ENCODE measurements at regions not wholly inside any gene's neighbourhood (a gene's known extent, or its start where the extent isn't known, plus 50 kb on each side); places are given as distances from the start of the nearest gene placed in this dataset.
"Not testable (repeated sequence)": the region's sequence is repeated elsewhere in the genome, so short reads cannot be mapped to it uniquely, and the experiment has no call there.

GRCh38 chr12:4140581-4141301 lies 132.8 kb upstream of the CCND2 start:
- H3K4me2 ChIP-seq (replicated peaks; ENCODE audit: low read depth, low read length, poor library complexity, severe bottlenecking): no peak overlapping the region
- Mint-ChIP-seq H3K4me3 (no peak overlapping the region), H3K27ac (peak overlapping the region; percentile 37), H3K4me1 (peaks cover 63% of the 10 kb centered on the region), H3K27me3 (no peaks in the 10 kb centered on the region), H3K9me3 (ENCODE audit: insufficient read depth) (no peaks in the 10 kb centered on the region)
- H3K79me2 ChIP-seq (ENCODE audit: control insufficient read depth, insufficient read depth, low read length): peaks cover 4% of the 10 kb centered on the region
- POLR2A ChIA-PET: interaction anchor here (0.6 to 3.4 kb wide), 2 partner anchors 24 to 132 kb away, joined by 3 to 16 read pairs; partner anchors contain the start of gene CCND2
- no peak overlapping the region for H3K4me3 ChIP-seq (ENCODE audit: control extremely low read depth in 1 of 5, extremely low read depth in 1 of 5, insufficient read depth in 1 of 5, low read depth in 2 of 5, low read length in 4 of 5)
- H3K9ac ChIP-seq (ENCODE audit: low read length): no peak overlapping the region
- no peak for DNase-seq
- intact Hi-C loops (cut with micrococcal nuclease): no loop called here
- WGBS (ENCODE audit: insufficient coverage): 81% methylated on average over 6 of the region's 8 CpGs
- ATAC-seq (ENCODE audit: low read depth): no peak
- no peak overlapping the region for H3K27ac ChIP-seq (ENCODE audit: low read length in 2 of 2)
- H3K36me3 ChIP-seq (replicated peaks in 1 of 2; ENCODE audit: control extremely low read depth in 1 of 2, control insufficient read depth in 1 of 2, extremely low read depth in 1 of 2, insufficient read depth in 2 of 2, low read length in 1 of 2): no peaks in the 10 kb centered on the region
- H2AFZ ChIP-seq (ENCODE audit: insufficient read depth, low read depth, low read length, poor library complexity, severe bottlenecking): no peak overlapping the region
- H3K27me3 ChIP-seq (replicated peaks in 1 of 4; ENCODE audit: control extremely low read depth in 1 of 4, control insufficient read depth in 3 of 4, insufficient read depth in 4 of 4, low read length in 3 of 4): no peaks in the 10 kb centered on the region
- H3K4me1 ChIP-seq (ENCODE audit: control insufficient read depth in 2 of 2, insufficient read depth in 2 of 2, low read length in 2 of 2): peaks cover 44 to 64% of the 10 kb centered on the region in 2 donors
- no peaks in the 10 kb centered on the region for H4K20me1 ChIP-seq (ENCODE audit: control insufficient read depth, insufficient read depth, low read length, poor library complexity, severe bottlenecking)
- H3K9me3 ChIP-seq (ENCODE audit: control extremely low read depth in 1 of 3, control insufficient read depth in 2 of 3, insufficient read depth in 1 of 3, low read length in 2 of 3): peaks cover 0 to 1% (median 0%) of the 10 kb centered on the region in 3 donors
- TF ChIP-seq, protein P1, sequence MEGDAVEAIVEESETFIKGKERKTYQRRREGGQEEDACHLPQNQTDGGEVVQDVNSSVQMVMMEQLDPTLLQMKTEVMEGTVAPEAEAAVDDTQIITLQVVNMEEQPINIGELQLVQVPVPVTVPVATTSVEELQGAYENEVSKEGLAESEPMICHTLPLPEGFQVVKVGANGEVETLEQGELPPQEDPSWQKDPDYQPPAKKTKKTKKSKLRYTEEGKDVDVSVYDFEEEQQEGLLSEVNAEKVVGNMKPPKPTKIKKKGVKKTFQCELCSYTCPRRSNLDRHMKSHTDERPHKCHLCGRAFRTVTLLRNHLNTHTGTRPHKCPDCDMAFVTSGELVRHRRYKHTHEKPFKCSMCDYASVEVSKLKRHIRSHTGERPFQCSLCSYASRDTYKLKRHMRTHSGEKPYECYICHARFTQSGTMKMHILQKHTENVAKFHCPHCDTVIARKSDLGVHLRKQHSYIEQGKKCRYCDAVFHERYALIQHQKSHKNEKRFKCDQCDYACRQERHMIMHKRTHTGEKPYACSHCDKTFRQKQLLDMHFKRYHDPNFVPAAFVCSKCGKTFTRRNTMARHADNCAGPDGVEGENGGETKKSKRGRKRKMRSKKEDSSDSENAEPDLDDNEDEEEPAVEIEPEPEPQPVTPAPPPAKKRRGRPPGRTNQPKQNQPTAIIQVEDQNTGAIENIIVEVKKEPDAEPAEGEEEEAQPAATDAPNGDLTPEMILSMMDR (IDR thresholded peaks at IDR 0.05): no peak
- TF ChIP-seq EZH2 (IDR thresholded peaks at IDR 0.05; ENCODE audit: borderline replicate concordance, insufficient read depth, low read depth, low read length, poor library complexity, severe bottlenecking): no peak
- CTCF ChIA-PET: interaction anchor here (1.9 to 8.6 kb wide), 2 partner anchors 23 to 132 kb away, joined by 7 to 116 read pairs; partner anchors contain the start of gene CCND2

DNA sequence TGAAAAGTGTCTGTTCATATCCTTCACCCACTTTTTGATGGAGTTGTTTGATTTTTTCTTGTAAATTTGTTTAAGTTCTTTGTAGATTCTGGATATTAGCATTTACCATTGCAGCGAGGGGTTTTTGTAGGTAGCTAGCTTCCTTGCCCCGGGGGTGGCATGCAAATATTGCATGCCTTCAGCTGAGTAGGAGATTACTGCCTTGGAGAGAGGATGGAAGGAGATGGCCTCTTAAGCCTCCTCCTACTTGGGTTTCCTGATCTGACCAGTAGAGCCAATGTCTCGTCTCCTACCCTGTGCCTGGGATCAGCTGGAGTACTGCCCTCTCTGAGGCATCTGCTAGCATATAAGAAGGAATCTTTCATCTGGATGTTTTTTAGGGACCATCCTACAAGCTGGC lies 134.4 kb upstream of the CCND2 start:
- Histone ChIP-seq H3K79me2 (ENCODE audit: control insufficient read depth, insufficient read depth, low read length) (peaks cover 4% of the 10 kb centered on the region), H3K9me3 (ENCODE audit: control extremely low read depth in 1 of 3, control insufficient read depth in 2 of 3, insufficient read depth in 1 of 3, low read length in 2 of 3) (peaks cover 0 to 7% (median 0%) of the 10 kb centered on the region in 3 donors), H2AFZ (ENCODE audit: insufficient read depth, low read depth, low read length, poor library complexity, severe bottlenecking) (no peak overlapping the region), H3K27me3 (replicated peaks in 1 of 4; ENCODE audit: control extremely low read depth in 1 of 4, control insufficient read depth in 3 of 4, insufficient read depth in 4 of 4, low read length in 3 of 4) (no peaks in the 10 kb centered on the region), H3K27ac (ENCODE audit: low read length in 2 of 2) (no peak overlapping the region), H3K4me2 (replicated peaks; ENCODE audit: low read depth, low read length, poor library complexity, severe bottlenecking) (no peak overlapping the region), H3K4me1 (ENCODE audit: control insufficient read depth in 2 of 2, insufficient read depth in 2 of 2, low read length in 2 of 2) (peaks cover 52 to 73% of the 10 kb centered on the region in 2 donors), H3K4me3 (ENCODE audit: control extremely low read depth in 1 of 5, extremely low read depth in 1 of 5, insufficient read depth in 1 of 5, low read depth in 2 of 5, low read length in 4 of 5) (no peak overlapping the region), H3K36me3 (replicated peaks in 1 of 2; ENCODE audit: control extremely low read depth in 1 of 2, control insufficient read depth in 1 of 2, extremely low read depth in 1 of 2, insufficient read depth in 2 of 2, low read length in 1 of 2) (no peaks in the 10 kb centered on the region), H3K9ac (ENCODE audit: low read length) (no peak overlapping the region), H4K20me1 (ENCODE audit: control insufficient read depth, insufficient read depth, low read length, poor library complexity, severe bottlenecking) (no peaks in the 10 kb centered on the region)
- CTCF ChIA-PET: interaction anchor here (3.0 kb wide), 1 partner anchor 31 kb away, joined by 8 read pairs; no protein-coding TSS in a partner anchor
- no peak overlapping the region for H3K4me3 Mint-ChIP-seq
- POLR2A ChIA-PET: no interaction called here
- 100% methylated on average over 1 of the region's 3 CpGs for WGBS (ENCODE audit: insufficient coverage)
- H3K9me3 Mint-ChIP-seq (ENCODE audit: insufficient read depth): no peaks in the 10 kb centered on the region
- H3K27ac Mint-ChIP-seq: no peak overlapping the region
- no peak for TF ChIP-seq EZH2 (IDR thresholded peaks at IDR 0.05; ENCODE audit: borderline replicate concordance, insufficient read depth, low read depth, low read length, poor library complexity, severe bottlenecking)
- TF ChIP-seq, protein P1 (IDR thresholded peaks at IDR 0.05): no peak
- ATAC-seq (ENCODE audit: low read depth): no peak
- no peak for DNase-seq
- intact Hi-C loops (cut with micrococcal nuclease): no loop called here
- H3K27me3 Mint-ChIP-seq: no peaks in the 10 kb centered on the region
- peaks cover 61% of the 10 kb centered on the region for H3K4me1 Mint-ChIP-seq

- H3K27ac ChIP-seq (ENCODE audit: low read length in 2 of 2); H3K9me3 ChIP-seq (ENCODE audit: control extremely low read depth in 1 of 3, control insufficient read depth in 2 of 3, insufficient read depth in 1 of 3, low read length in 2 of 3); H3K4me3 Mint-ChIP-seq; H2AFZ ChIP-seq (ENCODE audit: insufficient read depth, low read depth, low read length, poor library complexity, severe bottlenecking); H3K9me3 Mint-ChIP-seq (ENCODE audit: insufficient read depth); H3K27me3 ChIP-seq (replicated peaks in 1 of 4; ENCODE audit: control extremely low read depth in 1 of 4, control insufficient read depth in 3 of 4, insufficient read depth in 4 of 4, low read length in 3 of 4); H3K36me3 ChIP-seq (replicated peaks in 1 of 2; ENCODE audit: control extremely low read depth in 1 of 2, control insufficient read depth in 1 of 2, extremely low read depth in 1 of 2, insufficient read depth in 2 of 2, low read length in 1 of 2); H3K79me2 ChIP-seq (ENCODE audit: control insufficient read depth, insufficient read depth, low read length); POLR2A ChIA-PET; H3K4me2 ChIP-seq (replicated peaks; ENCODE audit: low read depth, low read length, poor library complexity, severe bottlenecking); H3K9ac ChIP-seq (ENCODE audit: low read length); DNase-seq; intact Hi-C loops (cut with micrococcal nuclease); H3K4me3 ChIP-seq (ENCODE audit: control extremely low read depth in 1 of 5, extremely low read depth in 1 of 5, insufficient read depth in 1 of 5, low read depth in 2 of 5, low read length in 4 of 5); H3K27me3 Mint-ChIP-seq; ATAC-seq (ENCODE audit: low read depth); H3K27ac Mint-ChIP-seq; H4K20me1 ChIP-seq (ENCODE audit: control insufficient read depth, insufficient read depth, low read length, poor library complexity, severe bottlenecking): not testable (repeated sequence)
- 100% methylated on average over 1 of the region's 3 CpGs for WGBS (ENCODE audit: insufficient coverage)
- H3K4me1 ChIP-seq (ENCODE audit: control insufficient read depth in 2 of 2, insufficient read depth in 2 of 2, low read length in 2 of 2): peaks cover 59 to 73% of the 10 kb centered on the region in 2 donors
- H3K4me1 Mint-ChIP-seq: peaks cover 61% of the 10 kb centered on the region
- CTCF ChIA-PET: interaction anchor here (3.0 kb wide), 1 partner anchor 31 kb away, joined by 8 read pairs; no protein-coding TSS in a partner anchor
Observed at GRCh38 chr12:4138532-4138931, 135.0 kb upstream of the CCND2 start.
